RPMI8226 (cell line): ENCODE measurements at regions not wholly inside any gene's neighbourhood (a gene's known extent, or its start where the extent isn't known, plus 50 kb on each side); places are given as distances from the start of the nearest gene placed in this dataset.
"Not testable (repeated sequence)": the region's sequence is repeated elsewhere in the genome, so short reads cannot be mapped to it uniquely, and the experiment has no call there.

ENCODE experiments used
- DNase-seq: peaks from one replicate; pipeline ENCODE4 v3.0.0-alpha.2; 2015

DNA sequence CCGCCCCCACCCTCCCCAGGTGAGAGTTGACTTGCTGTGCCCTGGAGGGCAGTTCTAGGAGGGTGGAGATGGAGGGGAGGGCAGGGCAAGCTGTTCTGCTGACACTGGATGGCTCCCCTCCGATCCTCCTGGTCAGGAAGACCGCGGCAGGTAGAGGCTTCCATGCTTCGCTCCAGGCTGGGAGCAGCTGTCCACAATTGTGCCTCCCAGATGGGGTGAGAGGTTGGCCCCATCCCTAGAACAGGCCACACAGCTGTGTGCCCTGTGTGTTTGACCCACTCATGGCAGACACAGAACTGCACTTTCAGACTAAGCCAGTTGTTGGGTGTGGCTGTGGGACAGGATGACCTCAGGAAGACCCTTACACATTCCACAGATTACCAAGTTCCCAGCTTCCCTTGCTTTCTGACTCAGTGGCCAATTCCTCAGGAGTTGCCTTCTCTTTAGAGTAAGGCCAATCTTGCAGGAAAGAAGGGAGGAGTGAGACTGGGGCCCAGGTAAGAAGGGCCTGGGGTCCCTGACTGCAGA is 72.1 kb upstream of the HSPA9 start:
- DNase-seq = no peak

DNA sequence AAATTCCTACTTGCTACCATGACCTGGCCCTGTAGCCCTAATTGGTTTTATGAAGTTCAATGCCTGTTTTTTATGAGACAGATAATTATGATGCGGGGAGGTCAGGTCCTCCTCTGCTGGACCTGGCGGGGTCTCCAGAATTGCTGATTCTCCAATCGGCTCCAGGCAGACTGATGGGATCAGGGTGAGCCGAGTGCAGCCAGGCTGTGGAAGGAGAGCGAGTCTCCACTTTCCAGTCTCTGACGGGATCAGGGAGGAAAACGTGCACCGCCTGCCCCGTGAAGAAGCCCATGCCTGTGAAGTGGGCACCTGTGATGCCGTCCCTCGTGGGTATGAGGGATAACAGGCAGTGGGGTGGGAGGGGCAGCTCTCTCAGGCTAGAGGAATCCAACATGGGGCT is 71.5 kb upstream of the HSPA9 start:
- no peak for DNase-seq

DNA sequence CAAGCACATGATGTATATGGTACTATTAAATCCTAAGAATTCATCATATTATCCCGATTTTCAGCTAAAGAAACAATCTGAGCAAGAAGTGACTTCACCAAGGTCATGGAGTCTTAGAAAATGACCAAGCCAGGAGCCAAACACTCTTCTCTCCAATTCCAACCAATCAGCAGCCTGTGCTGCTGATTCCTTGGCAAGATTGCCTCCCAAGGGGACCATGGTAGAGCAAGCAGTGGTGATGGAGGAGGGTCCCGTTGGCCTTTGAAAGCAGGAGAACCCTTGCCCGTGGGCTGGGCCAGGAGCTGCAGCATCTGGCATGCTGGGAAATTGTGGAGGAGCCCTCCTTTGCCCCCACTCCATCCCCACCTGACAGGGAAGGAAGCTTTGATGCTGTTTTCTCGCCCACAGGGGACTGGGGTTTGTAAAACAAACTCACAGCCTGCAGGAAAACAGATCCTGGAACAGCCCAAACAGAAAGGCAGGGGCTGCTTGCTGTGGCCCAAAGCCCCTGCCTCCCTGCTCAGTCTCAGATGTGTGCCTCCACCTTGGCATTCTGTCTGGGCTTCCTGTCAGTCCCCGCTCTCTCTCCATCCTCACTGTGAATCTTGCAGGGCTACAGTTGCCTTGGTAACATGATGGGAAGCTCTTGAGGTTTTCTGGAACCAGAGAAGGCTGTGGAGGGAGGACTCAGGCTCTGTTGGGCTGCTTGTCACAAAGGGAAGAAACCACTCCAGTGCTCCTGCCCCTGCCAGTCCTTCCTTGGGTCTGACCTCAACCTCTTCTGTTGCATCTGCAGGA is 70.8 kb upstream of the HSPA9 start:
- no peak for DNase-seq

DNA sequence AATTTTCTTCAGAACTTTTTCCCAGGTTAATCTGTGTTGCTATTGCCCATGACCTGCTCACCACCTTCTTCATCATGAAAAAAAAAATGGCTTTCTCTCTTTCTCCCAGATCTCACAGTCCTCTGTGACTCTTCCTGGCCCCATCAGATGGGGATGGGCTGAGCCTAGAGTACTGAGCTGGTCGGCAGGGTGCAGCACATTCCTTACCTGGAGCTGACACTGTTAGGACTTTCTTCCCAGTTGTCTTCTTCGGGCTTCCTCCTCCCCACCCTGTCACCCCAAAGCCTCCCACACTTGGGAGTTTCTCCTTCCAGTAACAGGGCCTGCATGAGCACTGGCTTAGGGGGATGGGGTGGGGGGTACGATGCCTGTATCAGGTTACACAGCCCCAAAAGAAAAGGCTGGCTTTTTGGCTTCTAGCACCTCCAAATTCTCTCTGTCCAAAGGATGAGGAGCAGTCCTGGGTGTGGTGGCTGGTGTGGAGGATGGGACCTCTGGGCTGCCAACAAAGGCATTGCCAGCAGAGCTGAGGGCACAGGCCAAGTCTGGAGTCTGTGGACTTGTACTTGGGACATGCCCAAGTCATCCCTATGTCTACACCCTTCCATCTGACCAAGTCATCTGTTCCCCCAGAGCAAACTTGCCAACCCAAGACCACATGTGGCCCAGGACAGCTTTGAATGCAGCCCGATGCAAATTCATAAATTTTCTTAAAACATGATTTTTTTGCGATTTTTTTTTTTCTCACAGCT is 68.0 kb upstream of the HSPA9 start:
- DNase-seq = no peak

DNA sequence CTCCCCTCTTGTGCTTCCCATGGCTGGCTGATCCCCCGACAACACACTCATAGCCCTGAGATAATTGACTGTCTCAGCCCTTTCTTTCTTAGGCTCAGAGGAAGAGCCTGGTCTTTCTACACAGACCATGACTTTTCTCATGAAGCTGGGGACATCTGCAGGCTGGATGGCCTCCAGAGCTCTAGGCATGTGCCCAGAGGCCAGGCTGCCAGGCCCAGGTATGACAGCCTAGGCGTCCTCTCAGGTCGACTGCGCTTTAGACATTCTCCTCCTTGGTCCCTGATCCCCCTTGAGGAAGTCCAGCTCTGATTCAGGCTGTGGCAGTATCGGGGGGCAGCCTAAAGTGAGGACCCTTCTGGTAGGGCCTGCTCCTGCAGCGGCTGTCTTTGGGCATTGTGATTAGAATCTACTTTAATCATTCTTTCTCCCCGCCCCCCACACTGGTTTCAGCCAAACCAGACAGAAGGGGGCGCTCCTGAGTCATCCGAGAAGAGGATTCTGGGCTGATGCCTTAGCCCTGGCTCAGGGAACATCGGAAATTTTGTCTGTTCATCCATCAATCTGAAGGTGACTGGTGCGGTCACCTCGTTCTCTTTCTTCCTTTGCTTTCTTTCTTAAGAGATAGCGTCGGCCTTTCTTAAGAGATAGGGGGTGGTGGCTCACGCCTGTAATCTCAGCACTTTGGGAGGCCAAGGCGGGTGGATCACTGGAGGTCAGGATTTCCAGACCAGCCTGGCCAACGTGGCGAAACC is 66.5 kb upstream of the HSPA9 start:
- DNase-seq = peak; percentile 81

DNA sequence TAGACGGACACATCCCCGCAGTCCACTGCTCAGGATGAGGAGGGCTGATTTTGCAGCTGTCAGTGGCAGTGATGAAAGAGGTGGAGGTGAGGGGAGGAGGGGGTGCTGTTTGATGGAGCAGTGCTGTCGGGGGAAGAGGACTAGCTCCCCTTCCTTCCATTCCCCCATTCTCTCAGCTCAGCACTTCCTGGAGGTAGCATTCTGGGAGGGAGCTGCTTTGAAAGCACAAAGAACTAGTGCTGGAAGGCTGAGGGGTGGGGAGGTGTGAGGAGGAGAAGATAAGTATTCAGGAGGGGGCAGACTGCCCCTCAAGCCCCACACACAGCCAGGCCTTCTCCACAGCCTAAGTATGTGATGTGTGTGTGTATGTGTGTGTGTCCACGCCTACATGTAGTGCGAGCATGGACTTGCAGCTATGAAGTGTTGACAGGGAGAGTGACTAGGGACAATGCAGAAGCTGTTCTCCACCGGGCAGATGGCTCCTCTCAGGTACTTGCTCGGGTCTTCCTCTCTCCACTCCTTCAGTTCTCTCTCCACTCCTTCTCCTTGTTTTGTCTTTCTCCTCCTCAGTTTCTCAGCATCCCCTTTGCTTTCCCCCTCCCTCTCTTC is 65.5 kb upstream of the HSPA9 start:
- no peak for DNase-seq

DNA sequence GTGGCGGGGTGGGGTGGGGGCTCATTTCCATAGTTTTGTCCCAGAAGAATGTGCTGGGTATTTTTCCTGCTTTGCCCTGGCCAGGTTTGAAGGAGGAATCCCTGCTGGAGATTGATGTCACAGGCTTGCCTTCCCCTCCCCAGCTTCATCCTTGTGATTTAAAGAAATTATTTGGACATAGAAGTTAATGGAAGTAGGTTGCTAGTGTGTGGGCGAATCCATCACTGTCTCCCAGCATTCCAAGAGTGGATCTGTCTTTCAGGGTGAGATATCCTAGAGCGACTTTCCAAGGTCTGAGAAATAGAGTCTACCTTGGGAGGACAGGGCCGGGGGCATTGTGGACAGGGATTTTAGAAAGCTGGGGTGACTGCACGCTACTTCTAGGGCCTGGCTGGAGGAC is 64.9 kb upstream of the HSPA9 start:
- no peak for DNase-seq

DNA sequence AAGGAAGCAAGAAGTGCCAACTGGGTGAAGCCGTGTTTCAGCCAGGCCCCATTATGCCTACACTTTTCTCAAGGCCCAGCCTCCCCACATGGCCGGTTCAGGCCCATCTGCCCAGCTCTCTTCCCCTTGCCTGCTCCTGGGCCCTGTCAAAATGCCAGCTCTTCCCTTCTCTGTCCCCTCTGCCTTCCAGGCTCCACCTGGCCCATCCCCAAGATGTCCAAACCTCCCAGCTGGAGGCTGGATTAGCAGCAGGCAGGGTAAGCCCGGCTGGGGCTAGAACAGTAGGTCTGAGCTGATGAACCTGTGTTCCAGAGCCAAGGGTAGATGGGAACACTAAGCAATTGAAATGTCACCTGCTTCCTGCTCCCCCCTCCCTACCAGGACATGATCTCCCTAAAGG is 64.1 kb upstream of the HSPA9 start:
- no peak for DNase-seq

DNA sequence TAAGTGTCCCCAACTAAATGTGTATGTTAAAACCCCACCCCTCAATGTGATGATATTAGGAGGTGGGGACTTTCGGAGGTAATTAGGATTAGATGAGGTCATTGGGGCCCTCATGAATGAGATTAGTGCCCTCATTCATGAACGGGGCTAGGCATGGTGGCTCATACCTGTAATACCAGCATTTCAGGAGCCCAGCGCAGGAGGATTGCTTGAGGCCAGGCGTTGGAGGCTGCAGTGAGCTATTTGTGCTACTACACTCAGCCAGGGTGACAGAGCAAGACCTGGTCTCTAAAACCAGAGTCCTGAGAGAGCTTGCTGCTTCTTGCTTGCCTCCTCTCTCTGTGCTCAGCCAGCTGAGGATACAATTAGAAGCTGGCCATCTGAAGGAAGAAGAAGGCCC is 62.1 kb upstream of the HSPA9 start:
- DNase-seq = no peak

DNA sequence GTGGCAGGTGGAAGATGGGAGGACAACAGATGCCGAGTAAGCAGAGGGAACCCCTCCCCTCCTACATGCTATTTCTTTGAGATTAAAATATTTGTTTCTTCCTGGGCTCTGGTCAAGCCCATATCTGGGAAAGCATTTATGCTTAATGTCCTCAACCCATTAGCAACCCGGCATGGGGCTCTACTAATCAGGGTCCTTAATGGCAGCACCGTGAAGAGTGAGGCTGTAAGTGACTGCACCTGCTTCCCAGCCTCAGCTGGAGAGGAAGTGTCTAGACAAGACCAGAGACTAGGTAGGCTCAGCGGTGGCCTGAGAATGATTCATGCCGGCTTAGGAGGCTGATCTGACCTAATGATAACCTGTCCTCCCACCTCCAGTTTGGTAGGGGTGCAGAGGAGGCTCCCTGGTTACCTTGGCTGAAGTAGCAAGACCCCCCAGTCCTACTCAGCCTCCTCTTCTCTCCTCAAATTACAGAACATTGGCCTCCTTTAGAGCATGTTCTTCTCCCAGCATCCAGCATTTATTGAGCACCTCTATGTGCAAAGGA is 61.3 kb upstream of the HSPA9 start:
- no peak for DNase-seq

DNA sequence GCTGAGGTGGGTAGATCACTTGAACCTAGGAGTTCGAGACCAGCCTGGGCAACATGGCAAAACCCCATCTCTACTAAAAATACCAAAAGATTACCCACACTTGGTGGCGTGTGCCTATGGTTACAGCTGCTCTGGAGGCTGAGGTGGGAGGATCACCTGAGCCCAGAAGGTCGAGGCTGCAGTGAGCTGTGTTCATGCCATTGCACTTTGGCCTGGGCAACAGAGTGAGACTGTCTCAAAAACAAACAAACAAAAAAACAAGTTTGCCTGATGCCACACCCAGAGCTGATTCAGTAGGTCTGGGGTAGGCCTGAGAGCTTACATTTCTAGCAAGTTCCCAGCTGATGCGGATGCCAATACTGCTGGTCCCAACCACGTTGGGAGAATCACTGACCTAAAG is 60.5 kb upstream of the HSPA9 start:
- DNase-seq = no peak

DNA sequence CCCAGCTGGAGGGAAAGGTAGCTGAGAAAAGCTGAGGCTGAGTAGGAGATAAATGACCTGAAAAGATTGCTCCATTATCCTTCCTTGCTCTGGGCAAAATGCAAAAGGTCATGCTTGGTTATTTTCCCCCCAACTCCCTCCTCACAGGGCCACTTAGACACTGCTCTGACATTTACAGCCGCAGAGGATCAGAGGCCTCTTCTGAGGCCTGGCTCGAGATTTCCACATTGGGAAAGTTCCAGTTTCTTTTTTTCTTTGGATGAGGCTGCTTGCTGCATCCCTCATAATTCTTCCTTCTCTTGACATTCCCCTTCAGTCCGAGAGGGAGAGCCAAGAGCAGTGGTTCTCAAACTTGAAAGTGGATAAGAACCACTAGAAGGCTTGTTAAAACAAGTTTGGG is 60.1 kb upstream of the HSPA9 start:
- DNase-seq = no peak

DNA sequence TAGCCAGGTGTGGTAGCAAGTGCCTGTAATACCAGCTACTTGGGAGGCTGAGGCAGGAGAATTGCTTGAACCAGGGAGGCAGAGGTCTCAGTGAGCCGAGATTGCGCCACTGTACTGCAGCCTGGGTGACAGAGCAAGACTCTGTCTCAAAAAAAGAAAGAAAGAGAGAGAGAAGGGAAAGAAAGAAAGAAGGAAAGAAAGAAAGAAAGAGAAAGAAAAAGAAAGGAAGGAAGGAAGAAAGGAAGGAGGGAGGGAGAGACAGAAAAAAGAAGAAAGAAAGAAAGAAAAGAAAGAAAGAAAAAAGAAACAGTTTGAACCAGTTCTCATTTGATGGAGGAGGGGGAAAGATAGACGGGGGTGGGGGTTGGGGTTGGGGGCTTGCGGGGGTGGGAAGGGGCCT is 59.6 kb upstream of the HSPA9 start:
- not testable (repeated sequence) for DNase-seq

DNA sequence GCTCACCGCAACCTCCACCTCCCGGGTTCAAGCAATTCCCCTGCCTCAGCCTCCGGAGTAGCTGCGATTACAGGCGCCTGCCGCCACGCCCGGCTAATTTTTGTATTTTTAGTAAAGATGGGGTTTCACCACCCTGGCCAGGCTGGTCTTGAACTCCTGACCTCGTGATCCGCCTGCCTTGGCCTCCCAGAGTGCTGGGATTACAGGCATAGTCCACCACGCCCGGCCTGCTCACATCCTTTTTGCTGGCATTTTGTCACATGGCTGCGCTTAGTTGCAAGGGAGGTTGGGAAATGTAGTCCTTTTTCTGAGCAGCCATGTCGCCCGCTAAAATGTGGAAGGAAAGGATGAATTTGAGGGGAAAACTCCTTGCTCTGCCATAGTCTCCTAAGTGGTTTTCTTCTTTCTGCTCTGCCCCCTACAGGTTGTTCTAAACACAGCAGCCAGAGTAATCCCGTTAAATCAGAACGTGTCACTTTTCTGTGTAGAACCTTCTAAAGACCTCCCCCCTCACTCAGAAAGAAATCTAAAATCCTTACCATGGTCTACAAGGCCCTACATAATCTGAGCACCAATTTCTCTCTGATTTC is 57.8 kb upstream of the HSPA9 start:
- peak; percentile 41 for DNase-seq

DNA sequence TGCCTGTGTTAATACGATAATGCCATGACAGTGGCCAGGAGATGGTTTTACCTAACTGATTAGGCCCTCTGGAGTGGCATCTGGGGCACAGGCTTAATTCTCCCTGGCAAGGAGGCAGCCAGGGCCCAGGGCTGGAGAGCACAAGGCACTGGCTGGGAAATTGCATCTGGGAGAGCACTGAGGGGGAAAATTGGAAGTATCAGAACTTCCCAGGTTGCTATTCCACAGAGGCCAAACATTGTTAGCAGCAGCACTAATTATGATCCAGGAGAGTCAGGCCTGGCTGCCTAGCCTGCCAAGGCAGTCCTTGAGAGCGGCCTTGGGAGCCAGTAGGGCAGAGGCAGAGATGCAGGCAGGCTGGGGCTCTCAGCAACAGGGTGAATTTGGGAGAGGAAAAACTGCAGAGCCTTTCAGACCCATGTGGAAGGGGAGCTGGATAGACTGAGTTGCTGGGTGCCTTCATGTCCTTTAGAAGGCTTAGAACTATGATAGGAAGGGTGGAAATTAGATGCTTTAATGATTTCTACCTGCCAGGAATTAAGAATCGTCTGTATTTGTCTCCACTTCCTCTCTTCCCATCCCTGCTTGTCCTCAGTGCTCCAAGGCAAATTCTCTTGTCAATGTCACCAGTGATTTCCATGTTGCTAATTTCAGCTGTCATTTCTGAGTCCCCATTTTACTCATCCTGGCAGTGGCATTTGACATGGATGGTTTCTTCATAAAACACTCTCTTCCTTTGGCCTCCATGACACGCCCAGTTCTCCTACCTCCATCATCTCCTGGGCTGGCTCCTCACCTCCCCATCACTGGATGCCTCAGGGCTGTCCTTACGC is 56.1 kb upstream of the HSPA9 start:
- DNase-seq = no peak

DNA sequence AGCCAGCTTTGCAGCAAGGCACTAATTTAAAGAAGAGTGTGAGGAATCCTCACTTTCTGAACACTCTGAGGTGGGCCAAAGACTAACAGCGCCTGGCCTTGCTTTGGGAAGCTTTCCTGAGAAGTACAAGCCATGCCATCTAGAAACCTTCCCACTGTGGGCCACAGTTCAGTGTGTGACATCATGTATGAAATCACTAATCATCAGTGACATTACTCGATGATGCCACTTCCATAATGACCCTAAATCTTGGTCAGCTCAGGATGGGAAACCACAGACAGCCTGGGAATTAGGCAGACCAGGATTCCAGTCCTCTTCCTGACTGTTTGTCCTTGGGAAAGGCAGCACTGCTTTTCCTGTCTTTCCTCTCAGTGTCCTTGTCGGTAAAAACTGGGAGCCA is 54.2 kb upstream of the HSPA9 start:
- no peak for DNase-seq

DNA sequence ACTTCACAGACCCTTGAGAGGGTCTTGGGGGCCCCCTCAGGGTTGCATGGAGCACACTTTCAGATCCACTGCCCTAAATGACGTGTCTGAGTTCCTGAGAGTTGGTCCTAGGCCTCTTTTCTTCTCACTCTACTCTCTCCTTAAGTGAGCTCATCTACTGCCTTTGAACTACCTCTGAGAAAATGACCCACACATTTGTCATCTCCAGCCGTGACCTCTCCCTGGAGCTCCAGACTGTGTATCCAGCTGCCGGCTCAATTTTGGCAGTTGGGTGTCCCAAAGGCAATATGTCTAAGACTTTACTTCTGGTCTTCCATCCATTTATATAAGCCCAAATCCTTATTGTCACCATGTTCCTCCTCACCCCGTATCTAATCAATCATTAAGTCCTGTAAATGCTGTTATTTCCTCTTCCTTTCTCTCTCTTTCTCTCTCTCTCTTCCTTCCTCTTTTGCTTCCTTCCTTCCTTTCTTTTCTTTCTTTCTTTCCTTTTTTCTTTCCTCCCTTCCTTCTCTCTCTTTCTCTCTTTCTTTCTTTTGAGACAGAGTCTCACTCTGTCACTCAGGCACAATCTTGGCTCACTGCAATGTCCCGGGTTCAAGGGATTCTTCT is 51.2 kb upstream of the HSPA9 start:
- DNase-seq = no peak

DNA sequence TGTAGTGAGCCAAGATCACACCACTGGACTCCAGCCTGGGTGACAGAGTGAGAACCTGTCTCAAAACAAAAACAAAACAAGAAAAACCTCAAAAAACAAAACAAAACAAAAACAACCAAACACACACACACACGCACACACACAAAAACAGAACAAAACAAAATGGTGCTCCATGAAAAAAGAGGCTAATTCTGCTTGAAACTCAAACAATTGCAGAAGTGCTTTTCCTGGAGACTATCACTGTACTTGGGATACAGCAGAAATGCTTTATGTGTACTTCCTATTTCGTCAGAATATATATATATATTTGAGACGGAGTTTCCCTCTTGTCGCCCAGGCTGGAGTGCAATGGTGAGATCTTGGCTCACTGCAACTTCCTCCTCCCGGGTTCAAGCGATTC is 49.9 kb upstream of the HSPA9 start:
- no peak for DNase-seq
